Activated CD8-positive, alpha-beta memory T cell treated with anti-CD3 and anti-CD28 coated beads, Interleukin-2, amount 10 ng/mL, durations not matched to agents 7 days and 5 days (primary cell): ENCODE measurements at regions not wholly inside any gene's neighbourhood (a gene's known extent, or its start where the extent isn't known, plus 50 kb on each side); places are given as distances from the start of the nearest gene placed in this dataset.

Source experiments
- ATAC-seq: fragments of 150-1000 bp; cut with Tn5 transposase; one replicate; pipeline ENCODE4 v1.10.0; 2021; ENCODE audit warnings: moderate library complexity
- CTCF ChIA-PET: fragments of 350-600 bp; sonication (Branson Sonifier 250); formaldehyde crosslinking; loops from one replicate; lab custom pipeline; 2021; ENCODE audit warnings: antibody characterized with exemption; lab: Charles Lee
- DNase-seq: peaks from one replicate; pipeline ENCODE4 v3.0.0-alpha.2; 2020
- H3K27ac Mint-ChIP-seq: one replicate; pipeline ENCODE4 v1.8.0; 2021; ENCODE audit warnings: mild to moderate bottlenecking, mixed read lengths
- H3K27me3 Mint-ChIP-seq: one replicate; pipeline ENCODE4 v1.8.0; 2021; ENCODE audit warnings: mixed read lengths
- H3K36me3 Mint-ChIP-seq: one replicate; pipeline ENCODE4 v1.8.0; 2021; ENCODE audit warnings: mild to moderate bottlenecking, mixed read lengths
- H3K4me1 Mint-ChIP-seq: one replicate; pipeline ENCODE4 v1.8.0; 2021; ENCODE audit warnings: mixed read lengths
- H3K4me3 Mint-ChIP-seq: one replicate; pipeline ENCODE4 v1.8.0; 2021; ENCODE audit warnings: mild to moderate bottlenecking, moderate library complexity, mixed read lengths
- H3K9me3 Mint-ChIP-seq: one replicate; pipeline ENCODE4 v1.8.0; 2022; ENCODE audit warnings: low read depth, mixed read lengths

DNA sequence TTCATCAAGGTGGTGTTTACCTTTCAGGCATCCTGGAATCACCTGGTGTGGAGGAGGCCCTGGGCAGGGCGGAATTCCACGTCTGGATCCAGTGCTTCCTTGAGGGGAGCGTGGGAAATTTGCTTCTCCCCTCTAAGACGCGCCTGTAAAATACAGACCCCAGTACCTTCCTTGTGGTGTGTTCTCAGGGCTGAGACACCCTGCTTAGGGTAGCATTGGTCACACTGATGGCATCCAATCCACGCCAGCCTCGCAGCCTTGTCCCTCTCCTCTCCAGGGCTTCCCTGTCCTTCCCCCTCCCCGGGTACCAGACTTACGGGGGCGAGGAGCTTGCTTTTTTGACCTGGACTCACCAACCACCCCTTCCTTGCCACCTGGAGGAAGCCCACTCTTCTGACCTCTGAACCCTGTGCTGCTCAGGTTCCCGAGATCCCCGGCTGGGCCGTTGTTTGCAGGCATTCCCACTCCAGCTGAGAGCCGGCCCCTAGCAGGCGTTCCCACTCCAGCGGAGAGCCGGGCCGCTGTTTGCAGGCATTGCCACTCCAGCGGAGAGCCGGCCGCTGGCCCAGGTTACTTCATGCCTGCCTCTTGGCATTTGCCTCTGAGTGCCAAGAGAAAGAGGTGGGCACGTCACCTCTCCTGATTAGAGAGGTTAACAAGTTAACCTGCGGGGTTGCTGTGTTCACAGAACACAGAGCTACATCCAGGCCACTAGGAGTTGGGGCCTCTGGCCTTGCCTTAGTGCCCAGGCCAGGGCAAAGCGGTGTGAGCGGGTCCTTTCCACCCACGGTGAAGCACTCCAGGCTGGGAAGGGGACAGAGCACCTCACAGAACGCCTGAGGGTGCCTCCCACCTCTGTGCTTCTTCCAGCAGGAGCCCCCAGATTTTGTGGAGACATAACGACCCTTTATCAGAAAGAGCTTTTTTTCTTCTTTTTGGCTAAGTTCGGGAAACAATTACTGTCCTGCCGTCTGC, 254.0 kb upstream of the PPP2R2D start:
- Mint-ChIP-seq H3K27ac (no peak overlapping the region), H3K9me3 (no peaks in the 10 kb centered on the region), H3K27me3 (no peaks in the 10 kb centered on the region), H3K4me3 (no peak overlapping the region), H3K36me3 (no peaks in the 10 kb centered on the region), H3K4me1 (no peaks in the 10 kb centered on the region)
- CTCF ChIA-PET, result no interaction called here
- DNase-seq (peak; percentile 23), ATAC-seq (no peak)

DNA sequence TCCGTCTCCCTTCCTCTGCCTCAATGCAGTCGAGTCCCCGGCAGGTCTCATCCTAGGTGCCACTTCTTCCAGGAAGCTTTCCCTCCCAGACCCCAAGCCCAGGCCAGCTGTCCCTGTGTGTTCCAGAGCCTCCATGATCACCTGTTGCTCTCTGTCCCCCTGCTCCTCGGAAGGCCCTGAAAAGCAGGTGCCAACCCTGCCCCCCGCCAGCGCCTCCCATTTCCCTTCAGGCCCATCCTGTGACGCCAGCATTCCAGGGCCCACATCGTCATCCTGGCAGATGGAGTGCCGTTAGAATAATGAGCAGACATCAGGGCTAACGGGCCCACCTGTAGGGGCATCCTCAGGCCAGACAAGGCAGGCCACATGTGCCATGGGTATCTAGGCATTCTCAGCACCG, 253.0 kb upstream of the PPP2R2D start:
- no peak for ATAC-seq
- CTCF ChIA-PET, result no interaction called here

DNA sequence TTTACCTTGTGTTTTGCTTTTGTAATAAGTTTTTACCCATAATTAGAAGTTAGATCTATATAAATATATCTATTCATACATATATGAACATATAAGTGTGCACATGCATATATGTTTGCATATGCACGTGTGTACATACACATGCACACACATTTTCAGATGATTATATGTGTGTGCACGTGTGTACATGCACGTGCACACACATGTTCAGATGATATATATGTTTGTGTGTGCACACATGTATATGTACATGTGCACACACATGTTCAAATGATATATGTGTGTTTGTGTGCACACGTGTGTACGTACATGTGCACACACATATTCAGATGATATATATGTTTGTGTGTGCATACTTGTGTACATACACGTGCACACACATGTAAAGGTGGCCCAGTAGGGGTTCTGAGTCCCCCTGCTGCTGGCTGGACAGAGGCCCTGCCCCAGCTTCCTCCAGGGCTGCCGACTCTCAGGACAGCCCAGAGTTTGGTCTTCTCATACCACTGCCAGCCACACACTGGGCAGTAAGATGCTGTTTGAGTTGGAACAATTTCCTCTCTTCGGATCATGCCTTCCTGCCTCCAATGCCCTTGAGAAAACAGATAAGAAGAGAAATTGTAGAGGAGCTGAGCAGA, 252.3 kb upstream of the PPP2R2D start:
- CTCF ChIA-PET, result no interaction called here
- no peak overlapping the region for H3K27ac Mint-ChIP-seq
- peaks cover 2% of the 10 kb centered on the region for H3K27me3 Mint-ChIP-seq
- no peak overlapping the region for H3K4me3 Mint-ChIP-seq
- H3K9me3 Mint-ChIP-seq, result no peaks in the 10 kb centered on the region
- H3K36me3 Mint-ChIP-seq, result no peaks in the 10 kb centered on the region
- DNase-seq (no peak), ATAC-seq (no peak)
- H3K4me1 Mint-ChIP-seq, result no peaks in the 10 kb centered on the region

More for the DNA sequence above, 253.0 kb upstream of the PPP2R2D start:
- Mint-ChIP-seq H3K9me3 (no peaks in the 10 kb centered on the region), H3K36me3 (no peaks in the 10 kb centered on the region), H3K27ac (no peak overlapping the region), H3K4me3 (no peak overlapping the region), H3K27me3 (peaks cover 2% of the 10 kb centered on the region), H3K4me1 (no peaks in the 10 kb centered on the region)
- peak; percentile 22 for DNase-seq

DNA sequence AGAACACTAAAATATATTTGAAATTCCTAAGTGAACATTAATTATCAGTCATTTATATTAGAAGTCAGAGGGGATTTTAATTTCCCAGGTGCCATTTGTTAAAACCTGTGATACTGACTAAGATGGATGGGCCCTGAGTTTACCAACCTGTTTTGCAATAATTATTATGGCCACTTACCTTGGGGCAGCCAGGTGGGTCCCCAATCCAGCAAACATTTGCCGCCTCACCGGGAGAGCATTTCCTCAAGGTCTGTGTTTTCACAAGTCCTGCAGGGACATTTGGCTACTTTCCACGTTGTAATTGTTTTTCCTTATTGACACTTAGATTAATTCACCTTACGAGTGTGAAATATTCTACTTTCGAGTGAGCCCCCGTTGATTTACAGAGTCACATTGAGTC, 251.2 kb upstream of the PPP2R2D start:
- H3K27ac Mint-ChIP-seq, result no peak overlapping the region
- H3K4me1 Mint-ChIP-seq, result no peaks in the 10 kb centered on the region
- H3K4me3 Mint-ChIP-seq, result no peak overlapping the region
- H3K27me3 Mint-ChIP-seq, result peaks cover 2% of the 10 kb centered on the region
- H3K9me3 Mint-ChIP-seq, result no peaks in the 10 kb centered on the region
- no peaks in the 10 kb centered on the region for H3K36me3 Mint-ChIP-seq
- CTCF ChIA-PET, result no interaction called here
- no peak for DNase-seq
- ATAC-seq, result no peak

DNA sequence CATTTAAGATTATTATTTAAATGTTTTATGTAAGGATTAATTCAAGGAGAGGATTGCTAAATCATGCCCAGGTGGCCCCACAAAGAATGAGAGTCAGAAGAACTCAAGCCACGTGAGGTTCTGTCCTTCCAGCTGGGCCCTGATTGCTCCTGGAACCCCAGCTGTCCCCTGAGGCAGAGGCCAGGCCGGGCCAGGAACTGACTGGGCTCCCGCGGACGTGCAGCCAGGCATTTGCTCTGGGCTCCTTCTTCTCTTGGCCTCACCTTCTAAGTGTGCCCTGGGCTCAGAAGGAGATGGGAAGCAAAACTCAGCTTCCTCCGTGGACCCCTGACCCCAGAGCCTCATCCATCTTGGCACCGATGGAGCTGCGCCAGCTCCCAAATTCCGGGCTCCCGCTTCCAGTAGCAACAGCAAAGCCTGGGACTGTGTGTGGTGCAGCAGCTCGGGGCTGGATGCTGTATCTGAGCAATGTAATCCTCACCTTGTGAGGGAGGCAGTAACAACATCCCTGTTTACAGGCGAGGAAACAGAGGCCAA, 250.6 kb upstream of the PPP2R2D start:
- CTCF ChIA-PET, result no interaction called here
- DNase-seq (peak; percentile 18), ATAC-seq (no peak)
- no peak overlapping the region for H3K27ac Mint-ChIP-seq
- peaks cover 2% of the 10 kb centered on the region for H3K27me3 Mint-ChIP-seq
- H3K4me1 Mint-ChIP-seq, result no peaks in the 10 kb centered on the region
- no peak overlapping the region for H3K4me3 Mint-ChIP-seq
- H3K36me3 Mint-ChIP-seq, result no peaks in the 10 kb centered on the region
- H3K9me3 Mint-ChIP-seq, result no peaks in the 10 kb centered on the region

DNA sequence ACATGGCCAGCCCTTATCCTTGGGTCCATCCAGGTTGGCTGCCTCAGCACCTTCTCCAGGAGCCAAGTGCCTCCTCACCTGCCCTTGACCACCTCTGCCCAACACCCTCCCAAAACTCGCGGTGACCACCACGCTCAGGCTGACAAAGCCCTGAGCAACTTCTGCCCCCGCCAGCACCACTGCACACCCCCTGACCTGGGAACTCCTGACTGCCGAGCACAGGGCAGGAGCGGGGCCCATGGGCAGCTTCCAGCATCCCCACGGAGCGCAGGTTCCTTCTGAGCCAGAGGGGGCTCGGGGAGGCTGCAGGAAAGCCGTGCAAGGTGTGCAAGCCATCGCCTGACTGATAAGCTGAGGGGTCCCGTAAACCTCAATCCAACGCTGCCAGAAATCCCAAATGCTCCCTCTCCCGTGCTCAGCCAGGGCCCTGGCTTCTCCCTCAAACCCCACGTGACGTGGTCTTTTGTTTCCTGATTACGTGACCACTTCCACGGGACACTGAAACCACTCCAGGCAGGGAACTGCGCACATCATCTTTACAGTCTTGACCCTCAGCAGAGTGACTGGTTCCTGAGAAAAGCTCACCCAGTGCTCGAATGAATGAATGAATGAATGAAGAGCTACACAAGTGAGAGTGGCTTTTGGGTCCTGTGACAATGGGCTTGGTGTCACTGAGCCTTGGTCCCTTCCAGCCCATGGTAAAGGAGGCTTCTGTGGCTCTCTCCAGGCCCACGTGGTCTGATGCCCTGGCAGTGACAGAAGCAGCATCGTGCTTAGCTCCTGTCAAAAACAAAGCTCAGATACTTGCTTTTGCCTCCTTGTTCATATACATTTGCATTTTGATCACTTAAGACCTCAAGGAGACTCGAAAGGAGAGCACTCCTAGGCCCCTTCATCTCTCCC, 249.8 kb upstream of the PPP2R2D start:
- no peaks in the 10 kb centered on the region for H3K4me1 Mint-ChIP-seq
- no peak overlapping the region for H3K4me3 Mint-ChIP-seq
- DNase-seq (peak; percentile 31), ATAC-seq (no peak)
- CTCF ChIA-PET, result no interaction called here
- no peaks in the 10 kb centered on the region for H3K36me3 Mint-ChIP-seq
- H3K9me3 Mint-ChIP-seq, result no peaks in the 10 kb centered on the region
- H3K27me3 Mint-ChIP-seq, result peaks cover 2% of the 10 kb centered on the region
- H3K27ac Mint-ChIP-seq, result no peak overlapping the region

DNA sequence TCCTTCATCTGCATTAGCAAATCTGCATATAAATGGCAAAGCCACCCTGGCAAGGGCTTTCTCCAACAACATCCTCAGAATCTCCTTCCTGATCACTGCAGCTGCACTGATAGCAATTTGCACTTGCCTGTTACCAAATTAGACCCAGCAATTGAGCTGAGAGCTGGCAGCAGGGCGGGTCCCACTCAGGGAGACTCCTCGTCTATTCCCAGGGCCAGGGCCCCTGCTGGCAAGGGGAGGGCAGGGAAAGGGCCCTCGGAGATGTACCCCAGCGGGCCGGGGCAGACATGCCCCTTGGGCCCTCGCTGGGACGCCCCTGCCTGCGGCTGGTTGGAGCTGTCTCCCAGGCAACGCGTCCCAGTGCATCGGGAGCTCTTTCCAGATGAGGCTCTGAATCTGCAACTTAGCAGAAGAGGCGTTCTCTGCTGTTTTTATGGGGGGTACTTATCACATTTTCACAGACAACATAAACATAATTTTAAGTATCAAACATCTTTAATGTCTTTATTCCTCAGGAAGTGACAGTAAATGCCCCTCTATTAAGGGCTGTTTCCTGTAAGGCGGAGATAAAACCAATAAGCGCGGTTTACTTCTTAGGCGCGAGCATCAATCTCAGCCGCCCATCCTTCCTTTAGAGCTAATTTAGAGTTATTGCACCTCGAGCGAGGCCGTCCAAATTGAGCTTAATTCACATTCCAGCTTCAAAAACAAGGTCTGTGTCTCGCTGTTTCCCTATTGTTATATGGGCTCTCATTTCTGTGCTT, 249.0 kb upstream of the PPP2R2D start:
- Mint-ChIP-seq H3K27ac (no peak overlapping the region), H3K36me3 (no peaks in the 10 kb centered on the region), H3K9me3 (no peaks in the 10 kb centered on the region), H3K27me3 (peaks cover 2% of the 10 kb centered on the region), H3K4me3 (no peak overlapping the region), H3K4me1 (no peaks in the 10 kb centered on the region)
- DNase-seq (peak; percentile 22), ATAC-seq (no peak)
- CTCF ChIA-PET, result no interaction called here

DNA sequence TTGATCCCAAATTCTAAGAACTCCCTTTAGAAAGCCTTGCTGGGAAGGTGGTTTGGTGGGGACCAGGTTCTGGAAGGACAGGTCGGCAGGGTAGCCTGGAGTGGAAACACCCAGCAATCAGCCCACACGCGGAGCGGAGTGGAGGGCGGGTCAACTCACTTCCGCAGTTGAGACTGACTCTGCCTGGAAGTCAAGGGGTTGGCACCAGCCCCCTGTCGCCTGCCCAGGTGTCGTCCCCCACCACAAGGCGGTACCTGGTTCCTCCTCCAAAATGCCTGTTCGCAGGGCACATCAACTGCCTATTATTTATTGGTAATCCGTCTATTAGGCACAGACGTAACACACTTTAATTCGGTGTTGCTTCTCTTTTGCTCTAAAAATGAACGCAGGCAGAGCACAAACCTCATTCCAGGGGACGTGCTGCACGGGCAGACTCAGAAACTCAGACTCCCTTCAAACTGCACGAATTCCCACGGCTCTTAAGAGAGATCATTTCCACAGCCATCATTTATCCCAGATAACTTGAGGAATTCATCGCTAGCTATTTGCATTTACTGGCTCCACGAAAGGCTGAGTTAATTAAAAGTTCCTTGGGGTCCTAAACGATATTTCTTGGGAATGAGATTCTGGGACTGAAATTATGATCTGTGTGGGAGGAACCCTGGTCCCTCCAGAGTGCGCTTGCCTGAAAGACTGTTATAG, 248.2 kb upstream of the PPP2R2D start:
- Mint-ChIP-seq H3K27me3 (peaks cover 2% of the 10 kb centered on the region), H3K4me3 (no peak overlapping the region), H3K27ac (no peak overlapping the region), H3K9me3 (no peaks in the 10 kb centered on the region), H3K36me3 (no peaks in the 10 kb centered on the region), H3K4me1 (no peaks in the 10 kb centered on the region)
- CTCF ChIA-PET, result no interaction called here
- no peak for ATAC-seq
- no peak for DNase-seq

DNA sequence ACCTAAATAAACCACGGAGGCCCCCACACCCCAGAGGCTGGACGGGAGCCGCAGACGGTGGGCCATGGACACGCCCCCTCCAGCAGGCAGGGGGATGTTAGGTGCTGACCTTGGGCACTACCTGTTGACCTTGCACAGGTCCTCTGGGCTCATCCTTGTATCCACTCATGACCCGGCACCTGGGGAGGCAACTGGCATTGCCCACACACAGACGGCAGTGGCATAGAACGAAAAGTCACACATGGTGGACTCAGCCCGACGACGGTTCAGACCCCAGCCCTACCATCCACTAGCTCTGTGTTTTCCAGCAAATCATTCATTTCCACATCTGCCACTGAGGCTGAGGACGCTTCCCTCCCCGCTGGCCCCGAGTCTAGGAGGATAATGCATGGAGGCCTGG, 247.7 kb upstream of the PPP2R2D start:
- DNase-seq (no peak), ATAC-seq (no peak)
- CTCF ChIA-PET, result no interaction called here
- Mint-ChIP-seq H3K4me1 (no peaks in the 10 kb centered on the region), H3K9me3 (no peaks in the 10 kb centered on the region), H3K27me3 (peaks cover 2% of the 10 kb centered on the region), H3K27ac (no peak overlapping the region), H3K36me3 (no peaks in the 10 kb centered on the region), H3K4me3 (no peak overlapping the region)

DNA sequence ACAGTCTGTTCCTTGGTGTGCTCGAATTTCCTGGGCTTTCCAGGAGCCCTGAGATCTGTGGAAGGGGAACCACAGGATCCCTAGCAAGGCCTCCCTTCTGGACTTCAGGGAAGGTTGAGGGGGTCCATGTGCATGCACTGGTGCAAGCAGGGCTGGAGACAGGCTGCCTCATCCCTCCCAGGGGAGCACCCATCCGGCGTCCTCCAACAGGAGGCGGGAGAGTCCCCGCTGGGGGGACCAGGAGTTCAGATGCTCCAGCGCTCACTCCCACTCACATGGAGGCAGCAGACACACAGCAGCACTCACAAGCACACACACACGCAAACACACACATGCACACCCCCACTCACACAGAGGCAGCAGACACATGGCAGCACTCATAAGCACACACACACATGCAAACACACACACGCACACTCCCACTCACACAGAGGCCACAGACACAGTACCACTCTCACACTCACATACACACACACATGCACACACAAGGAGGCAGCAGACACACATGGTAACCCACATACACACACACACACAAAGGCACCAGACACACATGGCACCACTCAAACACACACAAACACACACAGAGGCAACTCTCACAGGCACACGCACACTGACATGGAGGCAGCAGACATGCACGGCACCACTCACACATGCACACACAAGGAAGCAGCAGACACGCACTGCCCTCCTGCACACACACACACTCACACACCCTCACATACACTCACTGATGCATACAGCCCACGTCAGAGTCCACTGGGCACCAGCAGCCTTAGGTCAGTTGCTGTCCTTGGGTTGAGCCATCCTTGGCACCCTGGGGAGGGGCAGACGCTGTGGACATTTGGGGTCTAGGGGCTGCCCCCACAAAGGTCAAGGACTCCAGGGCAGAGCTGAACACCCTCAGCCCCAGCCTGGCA, 247.0 kb upstream of the PPP2R2D start:
- Mint-ChIP-seq H3K9me3 (no peaks in the 10 kb centered on the region), H3K36me3 (no peaks in the 10 kb centered on the region), H3K27me3 (peaks cover 2% of the 10 kb centered on the region), H3K4me1 (no peaks in the 10 kb centered on the region), H3K27ac (no peak overlapping the region), H3K4me3 (no peak overlapping the region)
- CTCF ChIA-PET, result no interaction called here
- DNase-seq, result no peak
- ATAC-seq, result no peak

DNA sequence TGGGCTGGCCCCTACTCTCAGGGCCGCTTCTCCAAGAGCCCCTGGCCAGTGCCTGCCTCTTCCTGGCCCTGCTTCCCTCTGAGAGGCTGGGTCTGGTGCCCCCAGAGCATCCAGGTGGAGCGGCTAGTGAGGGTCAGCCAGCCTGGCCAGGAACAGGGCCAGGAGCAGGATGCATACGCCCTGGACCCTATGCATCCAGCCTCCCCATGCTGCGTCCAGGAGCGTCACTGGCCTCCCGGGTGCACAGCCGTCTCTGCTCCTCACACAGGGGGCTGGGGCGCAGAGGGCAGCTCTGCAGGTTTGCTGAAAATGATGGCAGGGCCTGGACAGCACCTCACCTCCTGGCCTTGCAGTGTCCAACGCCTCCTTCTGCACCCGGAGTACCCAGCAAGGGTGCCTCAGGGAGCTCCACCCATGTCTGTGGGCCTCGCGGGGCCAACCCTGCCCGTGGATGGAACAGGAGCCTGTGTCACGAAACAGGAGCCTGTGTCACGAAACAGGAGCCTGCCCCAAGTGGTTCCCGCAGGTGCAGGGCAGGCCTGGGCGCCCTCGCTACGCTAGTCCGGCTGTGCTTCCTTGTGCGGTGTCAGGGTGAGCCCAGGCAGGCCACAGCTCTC, 246.2 kb upstream of the PPP2R2D start:
- Mint-ChIP-seq H3K9me3 (no peaks in the 10 kb centered on the region), H3K4me3 (no peak overlapping the region), H3K36me3 (no peaks in the 10 kb centered on the region), H3K27me3 (peaks cover 2% of the 10 kb centered on the region), H3K4me1 (no peaks in the 10 kb centered on the region), H3K27ac (no peak overlapping the region)
- CTCF ChIA-PET, result no interaction called here
- DNase-seq, result no peak
- no peak for ATAC-seq
